ENCODE measurements at regions not wholly inside any gene's neighbourhood (a gene's known extent, or its start where the extent isn't known, plus 50 kb on each side); places are given as distances from the start of the nearest gene placed in this dataset.
A peak's percentile ranks its signal among the peaks of the same experiment; 100 is the strongest.

- no peak overlapping the region for H3K27ac ChIP-seq (ENCODE audit: low read depth, low read length)
- POLR2A ChIA-PET (ENCODE audit: partially characterized antibody), result no interaction called here
- TF ChIP-seq SIRT6 (IDR thresholded peaks at IDR 0.05; ENCODE audit: low read length) (no peak), RNF2 (IDR thresholded peaks at IDR 0.05; ENCODE audit: borderline replicate concordance, low read depth, low read length, missing control alignments, poor library complexity, severe bottlenecking) (no peak), KDM5A (IDR thresholded peaks at IDR 0.05; ENCODE audit: low read length) (no peak), SIN3A (conservative IDR thresholded peaks at IDR 0.05 in 1 of 2, IDR thresholded peaks at IDR 0.05 in 1 of 2; ENCODE audit: low read depth in 1 of 2, low read length in 2 of 2) (no peak), NRF1 (IDR thresholded peaks at IDR 0.05; ENCODE audit: low read depth, low read length) (no peak), BACH1 (IDR thresholded peaks at IDR 0.05; ENCODE audit: low read length) (no peak), FOSL1 (IDR thresholded peaks at IDR 0.05; ENCODE audit: insufficient read depth, low read depth, low read length) (no peak), EGR1 (IDR thresholded peaks at IDR 0.05; ENCODE audit: borderline replicate concordance, low read depth, low read length) (no peak), YY1 (IDR thresholded peaks at IDR 0.05; ENCODE audit: low read depth, low read length) (no peak), MAX (IDR thresholded peaks at IDR 0.05) (no peak), KDM4A (IDR thresholded peaks at IDR 0.05; ENCODE audit: low read depth, low read length, severe bottlenecking) (no peak), SUZ12 (IDR thresholded peaks at IDR 0.05; ENCODE audit: low read length) (no peak), SP2 (IDR thresholded peaks at IDR 0.05; ENCODE audit: low read length) (no peak), POLR2AphosphoS5 (IDR thresholded peaks at IDR 0.05; ENCODE audit: low read depth, low read length) (no peak), POLR2A (IDR thresholded peaks at IDR 0.05; ENCODE audit: control extremely low read depth in 1 of 2, low read depth in 2 of 2, low read length in 2 of 2) (no peak), ZNF274 (IDR thresholded peaks at IDR 0.05; ENCODE audit: borderline replicate concordance, extremely low read depth, low read length) (no peak), RBBP5 (IDR thresholded peaks at IDR 0.05; ENCODE audit: borderline replicate concordance, low read depth, low read length) (no peak)
Measured at GRCh38 chr14:53646925-53647324, 309.7 kb downstream of the BMP4 start.

More at GRCh38 chr14:53646925-53647324, 309.7 kb downstream of the BMP4 start:
- peak; percentile 45 for FAIRE-seq
- Histone ChIP-seq H3K9ac (replicated peaks in 1 of 4; ENCODE audit: extremely low read depth in 1 of 4, low read depth in 3 of 4, low read length in 3 of 4) (no peak overlapping the region), H2AFZ (ENCODE audit: low read length) (peak overlapping the region; percentile 16; the same call in 1 of the 2 replicates), H3K27me3 (replicated peaks in 1 of 4; ENCODE audit: control insufficient read depth in 3 of 4, extremely low read depth in 1 of 4, insufficient read depth in 3 of 4, low read length in 3 of 4) (peaks cover 0 to 1% (median 0%) of the 10 kb centered on the region in 4 experiments; a peak in 1 of 7 replicates), H4K91ac (replicated peaks; ENCODE audit: insufficient read length, low read length) (no peak overlapping the region), H3K23me2 (ENCODE audit: low read depth, low read length) (no peaks in the 10 kb centered on the region), H3K79me1 (ENCODE audit: low read depth, low read length) (no peaks in the 10 kb centered on the region), H3K4me1 (replicated peaks in 1 of 4; ENCODE audit: control insufficient read depth in 3 of 4, insufficient read depth in 4 of 4, low read length in 3 of 4) (no peaks in the 10 kb centered on the region; a peak in 2 of 7 replicates), H3K4ac (replicated peaks; ENCODE audit: insufficient read length, low read depth, low read length) (no peak overlapping the region), H4K20me1 (replicated peaks in 1 of 2; ENCODE audit: control insufficient read depth in 1 of 2, insufficient read depth in 2 of 2, low read length in 2 of 2) (no peaks in the 10 kb centered on the region), H3K4me3 (ENCODE audit: extremely low read depth in 1 of 4, insufficient read depth in 2 of 4, low read depth in 3 of 4, low read length in 4 of 4) (no peak overlapping the region), H3K79me2 (ENCODE audit: control insufficient read depth in 1 of 2, insufficient read depth in 2 of 2, low read length in 2 of 2) (no peaks in the 10 kb centered on the region), H3K18ac (ENCODE audit: extremely low read depth, low read length) (no peak overlapping the region), H2AK5ac (ENCODE audit: low read depth, low read length) (no peak overlapping the region), H3K36me3 (ENCODE audit: control insufficient read depth in 2 of 4, insufficient read depth in 4 of 4, low read length in 3 of 4) (no peaks in the 10 kb centered on the region; a peak in 1 of 8 replicates), H3K23ac (ENCODE audit: insufficient read length) (no peak overlapping the region), H4K8ac (ENCODE audit: extremely low read depth, insufficient read depth, low read length) (no peak overlapping the region), H3K56ac (replicated peaks; ENCODE audit: insufficient read length, low read depth, low read length) (no peak overlapping the region), H3K4me2 (ENCODE audit: insufficient read depth in 1 of 2, low read depth in 2 of 2, low read length in 2 of 2) (no peak overlapping the region), H2BK120ac (replicated peaks; ENCODE audit: low read depth, low read length) (no peak overlapping the region), H2BK12ac (ENCODE audit: low read depth, low read length) (no peak overlapping the region), H3K14ac (ENCODE audit: insufficient read length) (no peak overlapping the region), H3K9me3 (ENCODE audit: insufficient read depth in 2 of 2, low read depth in 1 of 2, low read length in 1 of 2) (peaks cover 0 to 5% of the 10 kb centered on the region in 2 experiments; a peak in 1 of 4 replicates), H2BK20ac (ENCODE audit: low read length) (no peak overlapping the region), H2BK5ac (ENCODE audit: low read depth, low read length) (no peak overlapping the region), H4K5ac (ENCODE audit: insufficient read length, low read depth, low read length) (no peak overlapping the region), H2BK15ac (ENCODE audit: low read length) (no peak overlapping the region)
- no peak for DNase-seq (ENCODE audit: low read depth in 1 of 2, low spot score in 2 of 2)
- CTCF ChIA-PET (ENCODE audit: partially characterized antibody), result no interaction called here

Data from H1 (cell line).